AG09319 (cell line): ENCODE measurements at regions not wholly inside any gene's neighbourhood (a gene's known extent, or its start where the extent isn't known, plus 50 kb on each side); places are given as distances from the start of the nearest gene placed in this dataset.

Experiments used
- DNase-seq: peaks from one replicate; pipeline ENCODE4 v3.0.0-alpha.2; 2010; ENCODE audit warnings: low read depth; ENCODE audit errors: extremely low read depth
- CTCF ChIP-seq: IDR thresholded peaks from 2 replicates; pipeline ENCODE4 v1.5.1; 2011; ENCODE audit warnings: low read depth, mild to moderate bottlenecking, inconsistent platforms, low read length, moderate library complexity

- DNase-seq: no peak
- no peak for TF ChIP-seq CTCF
Observed at GRCh38 chr11:127564810-127565209, 564.2 kb upstream of the KIRREL3 start.

- TF ChIP-seq CTCF: no peak
- no peak for DNase-seq
Observed at GRCh38 chr11:127559978-127560377, 559.4 kb upstream of the KIRREL3 start.

GRCh38 chr11:127552446-127552845 lies 551.9 kb upstream of the KIRREL3 start:
- no peak for DNase-seq
- no peak for TF ChIP-seq CTCF

- no peak for DNase-seq
- no peak for TF ChIP-seq CTCF
Observed at GRCh38 chr11:127531167-127531566, 530.6 kb upstream of the KIRREL3 start.

- no peak for DNase-seq
- TF ChIP-seq CTCF: no peak
Observed at GRCh38 chr11:127528297-127528696, 527.7 kb upstream of the KIRREL3 start.

GRCh38 chr11:127524618-127525017 lies 524.0 kb upstream of the KIRREL3 start:
- no peak for DNase-seq
- TF ChIP-seq CTCF: no peak

GRCh38 chr11:127521413-127521812 lies 520.8 kb upstream of the KIRREL3 start:
- DNase-seq: no peak
- TF ChIP-seq CTCF: no peak
